Activated naive CD8-positive, alpha-beta T cell (primary cell): ENCODE measurements at regions not wholly inside any gene's neighbourhood (a gene's known extent, or its start where the extent isn't known, plus 50 kb on each side); places are given as distances from the start of the nearest gene placed in this dataset.
"Not testable (repeated sequence)": the region's sequence is repeated elsewhere in the genome, so short reads cannot be mapped to it uniquely, and the experiment has no call there.

Experiments
- H3K27ac Mint-ChIP-seq: one replicate; pipeline ENCODE4 v1.8.0; 2021; ENCODE audit warnings: mixed read lengths
- H3K27me3 Mint-ChIP-seq: one replicate; pipeline ENCODE4 v1.8.0; 2021; ENCODE audit warnings: mixed read lengths
- H3K36me3 Mint-ChIP-seq: one replicate; pipeline ENCODE4 v1.8.0; 2021; ENCODE audit warnings: mixed read lengths
- H3K4me1 Mint-ChIP-seq: one replicate; pipeline ENCODE4 v1.8.0; 2021; ENCODE audit warnings: low read depth, mixed read lengths
- H3K4me3 Mint-ChIP-seq: one replicate; pipeline ENCODE4 v1.8.0; 2021; ENCODE audit warnings: mild to moderate bottlenecking, mixed read lengths
- H3K9me3 Mint-ChIP-seq: one replicate; pipeline ENCODE4 v1.8.0; 2021; ENCODE audit warnings: low read depth, mixed read lengths

DNA sequence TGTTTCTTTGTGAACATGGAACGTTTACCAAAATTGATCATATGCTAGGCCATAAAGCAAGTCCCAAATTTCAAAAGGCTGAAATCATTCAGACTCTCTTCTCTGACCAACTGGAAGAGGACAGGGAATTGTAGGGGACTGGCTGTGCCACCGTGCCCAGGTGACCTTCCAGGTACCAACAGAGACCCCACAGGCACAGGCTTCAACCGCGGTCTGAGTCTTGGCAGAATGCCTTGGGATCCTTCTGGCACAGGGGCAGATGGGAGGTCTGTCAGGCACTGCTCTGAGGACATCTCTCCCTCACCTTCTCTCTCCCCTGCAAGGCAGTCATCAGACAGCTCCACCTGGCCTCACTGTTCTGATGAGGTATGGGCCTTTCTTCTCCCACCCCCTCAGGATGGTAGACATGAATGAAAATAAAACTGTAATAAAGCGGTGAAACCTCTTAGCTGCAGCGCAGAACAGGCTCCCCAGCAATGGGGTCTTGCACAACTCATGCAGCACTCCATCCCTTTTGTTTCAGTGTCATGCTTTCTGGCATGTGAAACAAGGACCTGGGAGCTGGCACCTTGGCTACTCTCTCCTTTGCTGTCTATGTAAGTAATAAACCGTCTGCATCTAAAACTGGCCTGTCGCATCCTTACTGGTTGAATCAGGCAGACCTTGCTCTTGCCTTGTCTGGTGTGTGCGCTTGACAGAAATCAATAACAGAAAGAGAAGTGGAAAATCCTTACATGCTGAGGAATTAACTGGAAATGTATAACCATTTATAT lies 289.2 kb downstream of the KLF13 start:
- Mint-ChIP-seq H3K27ac (no peak overlapping the region), H3K4me3 (no peak overlapping the region), H3K36me3 (no peaks in the 10 kb centered on the region), H3K9me3 (no peaks in the 10 kb centered on the region), H3K4me1 (no peaks in the 10 kb centered on the region), H3K27me3 (peaks cover 11% of the 10 kb centered on the region)

DNA sequence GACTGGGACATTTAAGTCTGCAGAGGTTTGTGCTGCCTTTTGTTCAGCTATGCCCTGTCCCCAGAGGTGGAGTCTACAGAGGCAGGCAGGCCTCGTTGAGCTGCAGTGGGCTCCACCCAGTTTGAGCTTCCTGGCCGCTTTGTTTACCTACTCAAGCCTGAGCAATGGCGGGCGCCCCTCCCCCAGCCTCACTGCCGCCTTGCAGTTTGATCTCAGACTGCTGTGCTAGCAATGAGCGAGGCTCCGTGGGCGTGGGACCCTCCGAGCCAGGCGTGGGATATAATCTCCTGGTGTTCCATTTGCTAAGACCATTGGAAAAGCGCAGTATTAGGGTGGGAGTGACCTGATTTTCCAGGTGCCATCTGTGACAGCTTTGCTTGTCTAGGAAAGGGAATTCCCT lies 296.7 kb downstream of the KLF13 start:
- not testable (repeated sequence) for H3K27ac Mint-ChIP-seq, H3K27me3 Mint-ChIP-seq, H3K9me3 Mint-ChIP-seq, H3K4me3 Mint-ChIP-seq, H3K36me3 Mint-ChIP-seq, H3K4me1 Mint-ChIP-seq

DNA sequence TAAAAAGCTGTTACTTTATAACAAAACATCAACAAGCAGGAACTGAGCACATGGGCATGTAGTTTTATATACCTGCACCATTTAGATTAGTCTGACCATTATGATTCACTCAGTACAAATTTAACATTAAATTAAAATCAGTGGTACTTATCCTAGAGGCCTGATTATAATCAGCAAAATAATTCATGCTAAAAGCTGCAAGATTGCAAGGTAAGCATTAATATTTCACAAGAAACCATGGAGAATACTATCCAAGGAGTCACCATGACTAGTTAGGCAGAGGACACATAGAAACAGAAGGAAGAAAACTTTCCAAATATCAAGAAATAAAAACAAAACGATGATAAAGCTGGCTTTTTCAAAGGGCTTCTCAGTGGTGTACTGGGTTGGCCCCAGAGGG lies 297.5 kb downstream of the KLF13 start:
- not testable (repeated sequence) for H3K36me3 Mint-ChIP-seq, H3K4me1 Mint-ChIP-seq, H3K4me3 Mint-ChIP-seq, H3K27me3 Mint-ChIP-seq, H3K9me3 Mint-ChIP-seq, H3K27ac Mint-ChIP-seq

DNA sequence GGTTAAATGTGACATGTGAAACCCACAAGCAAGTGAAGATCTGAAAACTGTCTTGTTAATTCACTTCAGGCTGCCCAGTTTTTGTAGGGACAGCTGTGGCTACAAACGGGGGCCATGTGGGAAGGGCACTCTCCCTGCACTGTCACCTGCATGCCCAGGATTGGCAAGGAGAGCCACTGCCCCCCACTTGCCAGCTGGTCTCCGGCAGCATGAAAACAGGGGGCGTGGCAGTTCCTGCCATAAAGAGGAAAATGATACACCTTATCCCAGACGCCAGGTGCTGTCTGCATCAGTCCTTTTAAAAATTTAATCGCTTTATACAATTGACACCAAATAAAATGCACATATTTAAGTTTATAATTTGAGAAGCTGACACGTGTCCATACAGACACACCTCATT lies 309.1 kb downstream of the KLF13 start:
- not testable (repeated sequence) for H3K36me3 Mint-ChIP-seq, H3K27ac Mint-ChIP-seq, H3K4me3 Mint-ChIP-seq, H3K9me3 Mint-ChIP-seq
- Mint-ChIP-seq H3K4me1 (peaks cover 13% of the 10 kb centered on the region), H3K27me3 (peaks cover 15% of the 10 kb centered on the region)

DNA sequence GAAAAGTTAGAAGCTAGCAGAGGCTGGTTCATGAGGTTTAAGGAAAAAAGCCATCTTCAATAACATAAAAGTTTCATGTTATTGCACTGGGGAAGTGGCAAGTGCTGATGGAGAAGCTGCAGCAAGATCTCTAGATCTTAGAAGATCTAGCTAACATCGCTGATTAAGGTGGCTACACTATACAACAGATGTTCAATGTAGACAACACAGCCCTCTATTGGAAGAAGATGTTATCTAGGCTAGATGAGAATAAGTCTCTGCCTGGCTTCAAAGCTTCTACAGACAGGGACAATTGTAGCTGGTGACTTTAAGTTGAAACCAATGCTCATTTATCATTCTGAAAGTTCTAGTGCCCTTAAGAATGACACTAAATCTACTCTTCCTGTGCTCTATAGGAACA lies 310.3 kb downstream of the KLF13 start:
- not testable (repeated sequence) for H3K27ac Mint-ChIP-seq, H3K36me3 Mint-ChIP-seq, H3K9me3 Mint-ChIP-seq
- peaks cover 13% of the 10 kb centered on the region for H3K4me1 Mint-ChIP-seq
- H3K4me3 Mint-ChIP-seq = peak overlapping the region; percentile 40
- H3K27me3 Mint-ChIP-seq = peaks cover 15% of the 10 kb centered on the region

DNA sequence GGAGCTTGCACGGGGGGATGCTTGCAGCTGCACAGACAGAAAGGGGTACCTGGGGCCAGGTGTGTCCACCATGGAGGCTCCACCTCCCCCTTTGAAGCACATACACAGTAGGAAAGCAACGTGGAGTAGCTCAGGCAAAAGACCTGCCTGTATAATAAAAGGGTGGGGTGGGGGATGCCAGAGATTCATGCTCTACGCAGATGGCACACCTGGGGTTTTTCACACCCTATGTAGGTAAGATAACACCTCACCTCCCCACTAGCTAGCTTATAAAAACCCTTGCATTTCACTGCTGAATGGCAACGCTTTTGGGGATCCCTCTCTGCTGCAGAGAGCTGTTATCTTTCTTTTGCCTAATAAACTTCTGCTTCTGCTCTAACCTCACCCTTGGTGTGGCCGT lies 317.3 kb downstream of the KLF13 start:
- not testable (repeated sequence) for H3K9me3 Mint-ChIP-seq, H3K4me3 Mint-ChIP-seq, H3K36me3 Mint-ChIP-seq, H3K27ac Mint-ChIP-seq, H3K4me1 Mint-ChIP-seq
- H3K27me3 Mint-ChIP-seq = peaks cover 17% of the 10 kb centered on the region

DNA sequence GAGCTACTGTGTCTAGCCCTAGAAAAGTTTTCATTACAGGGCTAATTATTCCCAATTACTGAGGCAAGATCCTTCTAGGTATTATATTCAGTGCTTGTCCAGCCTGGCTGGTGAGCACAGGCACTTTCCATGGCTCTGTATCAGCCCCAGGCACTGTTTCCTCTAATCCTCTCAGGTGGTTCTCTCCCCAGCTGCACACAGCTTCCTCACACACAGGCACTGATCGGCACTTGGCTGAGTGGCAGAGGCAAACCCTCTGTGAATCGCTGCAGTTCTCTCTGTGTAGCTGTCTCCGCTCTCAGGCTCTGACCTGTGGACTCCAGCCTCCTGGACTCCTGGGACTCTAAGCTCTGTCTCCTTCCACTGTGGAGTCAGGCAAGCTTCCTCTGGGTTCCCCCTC lies 318.1 kb downstream of the KLF13 start:
- H3K36me3 Mint-ChIP-seq, H3K9me3 Mint-ChIP-seq, H3K27ac Mint-ChIP-seq, H3K4me1 Mint-ChIP-seq, H3K4me3 Mint-ChIP-seq: not testable (repeated sequence)
- peaks cover 20% of the 10 kb centered on the region for H3K27me3 Mint-ChIP-seq

DNA sequence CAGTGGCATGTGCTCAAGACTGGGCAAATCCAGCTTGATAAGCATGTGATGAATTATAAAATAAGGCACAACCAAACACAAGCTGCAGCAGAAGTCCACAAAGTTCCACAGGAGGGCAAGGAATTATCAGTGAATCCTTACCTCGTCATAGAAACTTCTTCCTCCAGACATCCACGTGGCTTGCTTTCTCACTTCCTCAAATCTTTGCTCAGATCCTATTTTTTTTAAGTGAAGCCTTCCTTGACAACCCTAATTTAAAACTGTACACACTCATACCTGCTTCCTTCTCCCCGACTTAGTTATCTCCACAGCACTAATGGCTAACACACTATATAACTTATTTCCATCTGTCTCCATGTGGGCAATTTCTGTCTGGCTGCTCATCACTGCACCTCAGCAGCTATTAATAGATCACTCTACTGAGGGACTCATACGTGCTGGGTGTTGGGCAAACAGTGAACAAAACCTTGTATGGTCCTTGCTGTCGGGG lies 320.7 kb downstream of the KLF13 start:
- peaks cover 20% of the 10 kb centered on the region for H3K27me3 Mint-ChIP-seq
- H3K36me3 Mint-ChIP-seq, H3K4me1 Mint-ChIP-seq, H3K9me3 Mint-ChIP-seq, H3K27ac Mint-ChIP-seq, H3K4me3 Mint-ChIP-seq: not testable (repeated sequence)

DNA sequence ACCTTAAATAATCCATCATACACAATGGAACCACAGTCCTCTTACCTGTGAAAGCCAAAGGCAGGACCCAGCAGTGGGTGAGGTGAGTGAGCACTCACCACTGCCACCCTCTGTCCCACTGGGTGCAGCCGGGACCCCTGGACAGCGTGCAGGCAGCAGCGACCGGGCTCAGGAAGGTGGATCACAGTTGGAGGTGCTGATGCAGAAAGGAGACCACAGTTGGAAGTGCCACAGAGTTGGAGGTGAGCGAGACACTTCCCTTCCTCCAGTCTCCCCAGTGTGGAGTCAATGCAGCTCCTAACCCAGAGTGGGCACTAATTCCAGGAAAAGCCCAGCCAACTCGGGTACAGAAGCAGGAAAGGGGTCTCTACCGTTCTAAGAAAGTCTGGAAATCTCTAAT lies 323.0 kb downstream of the KLF13 start:
- H3K27ac Mint-ChIP-seq, H3K9me3 Mint-ChIP-seq, H3K4me1 Mint-ChIP-seq, H3K36me3 Mint-ChIP-seq, H3K4me3 Mint-ChIP-seq: not testable (repeated sequence)
- H3K27me3 Mint-ChIP-seq = peaks cover 18% of the 10 kb centered on the region

DNA sequence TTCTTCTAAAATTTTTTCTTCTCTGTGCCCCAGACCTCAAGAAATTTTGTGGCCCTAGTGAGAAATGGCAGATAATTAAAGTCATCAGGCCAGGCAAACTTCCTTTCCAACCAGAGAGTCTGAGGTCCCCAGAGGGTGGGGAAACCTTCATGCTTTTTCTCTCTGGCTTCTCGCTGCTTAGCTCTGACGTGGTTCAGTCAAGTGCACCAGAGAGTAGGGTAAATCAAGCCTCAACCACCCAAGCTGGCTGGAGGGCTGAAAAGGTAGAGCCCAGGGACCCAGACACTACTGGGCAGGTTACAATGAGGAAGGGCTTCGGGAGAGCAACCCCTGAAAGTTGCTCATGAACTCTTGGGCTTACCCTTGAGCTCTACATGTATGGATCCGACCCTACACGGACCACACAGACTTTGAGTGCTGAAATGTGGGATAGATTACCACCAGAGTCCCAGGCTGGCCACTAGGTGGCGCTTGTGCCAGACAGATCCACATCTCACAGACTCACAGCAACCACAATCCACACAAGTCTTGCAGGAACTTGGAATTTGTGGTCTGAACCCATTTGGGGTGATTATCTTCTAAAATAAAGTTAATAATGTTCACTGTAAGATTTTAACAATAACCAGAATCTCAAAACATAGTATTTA lies 323.5 kb downstream of the KLF13 start:
- H3K27ac Mint-ChIP-seq, H3K36me3 Mint-ChIP-seq, H3K4me1 Mint-ChIP-seq, H3K9me3 Mint-ChIP-seq, H3K4me3 Mint-ChIP-seq: not testable (repeated sequence)
- H3K27me3 Mint-ChIP-seq = peaks cover 15% of the 10 kb centered on the region

DNA sequence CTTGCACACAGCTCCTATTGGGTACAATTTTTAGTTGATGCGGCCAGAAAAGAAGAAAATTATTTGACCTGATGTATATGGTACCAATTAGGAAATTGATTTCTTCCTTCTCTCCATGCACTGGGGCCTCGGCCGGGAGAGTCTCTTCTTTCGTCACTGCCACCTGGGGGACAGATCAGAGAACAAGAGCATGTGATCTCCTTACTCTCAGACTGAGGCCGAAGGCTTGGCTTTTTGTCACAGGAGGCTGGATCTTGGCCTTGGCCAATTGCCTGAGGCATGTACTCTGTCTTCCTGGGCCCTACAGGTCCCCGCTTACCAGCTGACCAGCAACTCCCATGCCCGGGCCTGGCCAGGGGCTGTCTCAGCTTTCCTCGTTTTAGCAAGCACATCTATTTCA lies 330.3 kb downstream of the KLF13 start:
- not testable (repeated sequence) for H3K4me1 Mint-ChIP-seq, H3K4me3 Mint-ChIP-seq, H3K27me3 Mint-ChIP-seq, H3K27ac Mint-ChIP-seq, H3K36me3 Mint-ChIP-seq, H3K9me3 Mint-ChIP-seq

DNA sequence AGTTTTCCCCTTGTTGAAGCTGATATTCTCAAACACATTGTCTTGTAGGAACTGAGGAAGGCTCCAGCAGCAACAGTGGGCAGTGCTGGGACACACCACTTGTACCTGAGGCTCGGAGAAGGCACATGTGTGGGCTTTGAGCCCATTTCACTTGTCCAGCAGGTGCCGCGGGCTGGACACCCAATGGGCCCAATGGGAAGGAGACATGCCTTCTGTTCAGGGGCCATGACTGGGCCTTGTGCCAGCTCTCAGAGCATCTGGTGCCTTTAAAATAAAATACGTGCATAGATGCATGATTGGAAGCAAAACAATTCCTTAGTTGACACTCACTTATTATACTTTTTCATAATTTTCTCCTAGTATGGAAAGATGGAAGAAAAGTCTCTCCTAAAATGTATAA lies 334.2 kb downstream of the KLF13 start:
- no peak overlapping the region for H3K27ac Mint-ChIP-seq
- H3K36me3 Mint-ChIP-seq = no peaks in the 10 kb centered on the region
- no peak overlapping the region for H3K4me3 Mint-ChIP-seq
- peaks cover 7% of the 10 kb centered on the region for H3K27me3 Mint-ChIP-seq
- no peaks in the 10 kb centered on the region for H3K4me1 Mint-ChIP-seq
- H3K9me3 Mint-ChIP-seq = no peaks in the 10 kb centered on the region

DNA sequence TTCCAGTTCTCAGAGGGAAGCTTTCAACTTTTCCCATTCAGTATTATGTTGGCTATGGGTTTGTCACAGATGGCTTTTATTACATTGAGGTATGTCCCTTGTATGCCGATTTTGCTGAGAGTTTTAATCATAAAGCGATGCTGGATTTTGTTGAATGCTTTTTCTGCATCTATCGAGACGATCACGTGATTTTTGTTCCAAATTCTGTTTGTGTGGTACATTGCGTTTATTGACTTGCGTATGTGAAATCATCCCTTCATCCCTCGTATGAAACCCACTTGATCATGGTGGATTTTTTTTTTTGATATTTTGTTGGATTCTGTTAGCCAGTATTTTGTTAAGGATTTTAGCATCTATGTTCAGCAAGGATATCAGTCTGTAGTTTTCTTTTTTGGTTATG lies 339.1 kb downstream of the KLF13 start:
- H3K27me3 Mint-ChIP-seq = peaks cover 12% of the 10 kb centered on the region
- H3K36me3 Mint-ChIP-seq, H3K4me3 Mint-ChIP-seq, H3K9me3 Mint-ChIP-seq, H3K27ac Mint-ChIP-seq, H3K4me1 Mint-ChIP-seq: not testable (repeated sequence)

DNA sequence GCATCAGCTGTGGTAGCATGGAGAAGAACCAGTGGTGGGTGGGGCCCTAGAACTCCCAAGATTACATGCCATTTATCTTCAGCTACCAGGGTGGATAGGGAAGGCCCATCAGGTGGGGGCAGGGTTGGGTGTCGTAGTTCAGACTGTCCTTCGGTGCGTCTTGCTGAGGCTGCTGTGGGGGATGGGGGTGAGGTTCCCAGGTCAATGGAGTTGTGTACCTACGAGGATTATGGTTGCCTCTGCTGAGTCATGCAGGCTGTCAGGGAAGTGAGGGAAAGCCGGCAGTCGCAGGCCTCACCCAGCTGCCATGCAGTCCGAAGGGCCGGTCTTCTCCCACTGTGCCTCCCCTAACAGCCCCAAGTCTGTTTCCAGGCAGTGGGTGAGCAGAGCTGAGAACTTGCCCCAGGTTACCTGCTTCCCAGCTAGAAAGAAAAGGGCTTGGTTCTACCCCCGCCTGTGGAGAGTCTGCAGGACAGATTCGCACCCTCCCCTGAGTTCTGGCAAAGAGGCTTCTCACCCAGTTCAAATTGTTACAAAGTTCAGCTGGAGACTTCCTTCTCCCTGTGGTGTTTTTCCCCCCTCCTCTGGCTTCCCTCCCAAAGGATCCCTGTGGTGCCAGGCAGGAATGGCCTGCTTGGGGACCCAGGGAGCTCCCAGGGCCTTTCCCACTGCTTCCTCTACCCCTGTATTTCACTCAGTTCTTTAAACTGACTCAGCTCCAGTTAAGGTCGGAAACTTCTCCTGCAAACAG lies 342.7 kb downstream of the KLF13 start:
- H3K4me1 Mint-ChIP-seq, H3K36me3 Mint-ChIP-seq, H3K9me3 Mint-ChIP-seq, H3K4me3 Mint-ChIP-seq, H3K27ac Mint-ChIP-seq: not testable (repeated sequence)
- H3K27me3 Mint-ChIP-seq = peaks cover 16% of the 10 kb centered on the region

DNA sequence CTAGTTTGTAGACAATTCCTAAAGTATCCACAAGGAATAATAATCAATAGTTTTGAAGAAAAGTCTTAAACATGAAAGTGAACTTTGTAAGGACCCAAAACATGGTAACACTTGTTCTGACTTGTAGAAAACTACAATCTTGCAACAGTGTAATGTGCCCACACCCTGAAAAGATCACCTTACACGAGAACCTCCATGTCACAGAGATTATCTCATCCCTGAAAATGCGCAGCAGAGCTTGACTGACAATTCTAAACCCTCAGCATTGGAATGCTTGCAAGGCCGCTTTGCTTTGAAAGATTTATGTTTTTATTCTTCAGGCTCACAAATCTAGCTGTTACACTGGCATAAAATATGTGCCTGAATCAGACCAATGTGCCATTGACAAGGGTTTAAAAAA lies 346.6 kb downstream of the KLF13 start:
- H3K9me3 Mint-ChIP-seq, H3K4me3 Mint-ChIP-seq, H3K36me3 Mint-ChIP-seq, H3K4me1 Mint-ChIP-seq, H3K27ac Mint-ChIP-seq: not testable (repeated sequence)
- H3K27me3 Mint-ChIP-seq = peaks cover 15% of the 10 kb centered on the region
